NCI-H2029 treated with DMSO at 0.1 percent for 48 hours (cell line): ENCODE measurements at regions not wholly inside any gene's neighbourhood (a gene's known extent, or its start where the extent isn't known, plus 50 kb on each side); places are given as distances from the start of the nearest gene placed in this dataset.
A peak's percentile ranks its signal among the peaks of the same experiment; 100 is the strongest.

Experiments
- DNase-seq: peaks from one replicate; lab custom pipeline; 2025; lab: John Stamatoyannopoulos, UW

DNA sequence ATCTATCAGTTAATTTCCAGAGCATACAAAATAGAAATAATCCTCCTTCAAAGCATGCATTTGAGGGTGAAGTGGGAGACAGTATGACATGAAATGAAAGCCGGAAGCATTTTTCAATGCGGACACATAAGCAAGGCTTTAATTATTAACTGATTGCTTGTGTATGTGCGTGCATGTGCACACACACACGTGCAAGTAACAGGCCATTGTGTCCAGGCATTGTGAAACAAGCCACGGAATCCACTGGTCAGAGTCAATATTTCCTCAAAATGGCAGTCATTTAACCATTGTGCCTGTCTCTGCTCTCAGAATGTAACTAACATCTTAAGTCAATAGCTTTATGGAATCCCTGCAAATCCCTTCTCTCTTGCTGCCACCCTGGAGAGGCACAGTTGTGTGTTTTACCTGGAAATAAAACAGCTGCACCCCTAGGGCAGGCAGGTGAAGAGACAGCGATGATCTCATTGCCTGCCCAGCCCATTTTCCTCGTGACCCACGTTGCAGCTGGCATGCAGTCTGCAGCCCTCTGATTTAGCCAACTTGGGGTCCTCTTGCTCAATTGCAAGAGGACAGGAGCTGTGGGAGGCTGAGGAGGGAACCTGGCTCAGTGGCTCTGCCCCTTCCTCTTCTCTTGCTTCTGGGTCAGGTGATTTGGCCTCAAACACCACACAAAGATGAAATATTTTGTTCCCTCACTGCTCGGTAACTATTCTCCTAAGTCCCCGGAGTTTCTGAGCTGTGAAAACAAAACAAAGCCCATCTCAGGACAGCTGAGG, 500.9 kb upstream of the ZMIZ1 start:
- no peak for DNase-seq

DNA sequence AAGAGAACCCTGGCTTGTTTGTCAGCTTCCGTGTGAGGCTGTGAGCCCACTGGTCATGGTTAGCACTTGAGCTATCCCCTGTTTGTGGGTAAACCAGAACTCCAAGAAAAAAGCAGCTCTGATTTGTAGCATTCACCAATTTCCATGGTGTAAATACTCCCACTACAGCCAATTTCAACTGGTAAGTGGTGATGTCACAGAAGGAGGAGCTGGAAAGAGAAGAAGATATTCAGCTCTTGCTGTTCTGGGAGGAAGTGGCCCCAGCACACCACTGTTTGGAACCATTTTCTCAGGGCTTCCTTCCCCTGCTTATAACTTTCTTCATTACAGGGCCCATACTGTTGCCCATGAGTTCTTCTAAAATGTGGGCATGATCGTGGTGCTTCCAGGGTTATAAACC, 500.1 kb upstream of the ZMIZ1 start:
- no peak for DNase-seq

DNA sequence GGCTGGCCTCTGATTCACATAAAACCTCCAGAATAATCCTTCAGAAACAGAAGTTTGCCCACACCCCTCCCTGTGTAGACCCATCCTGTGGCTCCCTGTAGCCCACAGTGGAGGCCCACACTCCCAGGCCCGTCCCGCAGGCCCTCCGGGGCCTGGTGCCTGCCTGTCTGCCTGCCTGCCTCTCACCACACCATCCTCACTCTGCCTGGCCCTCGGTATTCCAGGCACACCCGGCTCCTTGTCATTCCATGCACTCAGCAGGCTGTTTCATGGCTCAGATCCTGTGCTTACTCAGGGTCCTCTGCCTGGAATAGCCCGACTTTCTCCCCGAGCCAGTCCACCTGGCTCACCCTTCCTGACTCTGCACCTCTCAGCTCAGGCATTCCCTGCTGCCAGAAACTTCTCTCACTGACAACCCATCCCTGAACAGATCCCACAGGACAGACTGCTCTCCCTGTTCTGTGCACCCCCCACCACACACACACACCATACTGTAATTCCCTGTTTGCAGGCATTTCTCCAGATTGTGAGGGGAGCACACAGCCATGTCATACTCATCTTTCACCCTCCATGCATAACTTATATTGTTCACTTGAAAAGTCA, 498.0 kb upstream of the ZMIZ1 start:
- DNase-seq, result no peak

DNA sequence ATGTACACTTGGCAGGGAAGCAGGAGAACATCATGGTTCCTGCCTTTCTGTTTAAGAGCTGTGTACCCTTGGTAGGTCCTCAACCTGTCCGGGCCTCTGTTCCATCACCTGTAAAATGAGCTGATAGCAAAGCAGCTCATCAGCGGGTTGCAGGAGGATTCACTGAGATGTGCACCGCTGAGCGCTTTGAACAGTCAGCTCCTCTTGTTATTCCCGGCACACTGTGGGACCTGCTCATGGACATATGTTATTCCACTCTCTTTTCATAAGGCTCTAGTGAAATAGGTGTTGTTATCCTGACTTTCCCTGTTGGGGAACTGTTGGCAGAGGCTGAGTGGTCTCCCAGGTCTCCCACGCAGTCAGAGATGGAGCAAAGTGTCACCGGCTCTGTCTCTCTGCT, 497.5 kb upstream of the ZMIZ1 start:
- DNase-seq, result no peak

DNA sequence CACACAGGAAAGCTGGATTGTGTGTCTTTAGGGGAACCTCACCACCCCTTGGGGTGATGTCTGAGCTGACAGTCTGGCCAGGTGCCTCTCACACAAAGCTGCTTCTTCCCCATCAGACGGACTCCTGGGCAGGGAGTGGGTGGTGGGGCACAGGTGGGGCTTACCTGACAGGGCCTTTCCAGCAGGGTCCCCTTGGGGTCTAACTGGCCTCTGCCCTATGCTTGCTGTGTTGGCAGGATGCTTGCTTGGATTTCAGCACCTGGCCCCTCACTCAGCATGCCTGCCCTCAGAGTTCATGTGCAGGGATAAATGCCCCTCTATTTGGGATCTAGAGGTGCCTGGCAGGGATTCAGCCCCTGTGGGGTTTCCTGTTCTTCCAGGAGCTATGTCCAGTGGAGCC, 496.9 kb upstream of the ZMIZ1 start:
- no peak for DNase-seq

DNA sequence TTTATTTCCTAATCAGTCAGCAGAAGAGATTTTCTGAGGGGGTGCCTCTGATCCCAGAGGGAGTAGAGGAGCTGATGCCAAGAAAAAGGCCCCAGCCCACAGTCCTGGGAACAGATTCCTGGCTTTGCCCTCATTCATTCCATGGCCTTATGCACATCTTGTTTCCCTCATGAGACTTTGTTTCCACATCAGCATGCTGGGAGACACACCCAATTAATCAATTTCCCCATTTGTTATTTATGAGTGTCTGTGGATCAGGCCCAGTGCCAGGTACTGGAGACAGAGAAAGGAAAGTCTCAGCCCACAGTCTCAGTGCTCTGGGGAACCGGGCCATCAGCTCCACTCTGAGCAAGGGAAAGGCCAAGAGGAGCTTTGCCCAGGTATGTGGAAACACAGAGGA, 496.2 kb upstream of the ZMIZ1 start:
- DNase-seq, result no peak

DNA sequence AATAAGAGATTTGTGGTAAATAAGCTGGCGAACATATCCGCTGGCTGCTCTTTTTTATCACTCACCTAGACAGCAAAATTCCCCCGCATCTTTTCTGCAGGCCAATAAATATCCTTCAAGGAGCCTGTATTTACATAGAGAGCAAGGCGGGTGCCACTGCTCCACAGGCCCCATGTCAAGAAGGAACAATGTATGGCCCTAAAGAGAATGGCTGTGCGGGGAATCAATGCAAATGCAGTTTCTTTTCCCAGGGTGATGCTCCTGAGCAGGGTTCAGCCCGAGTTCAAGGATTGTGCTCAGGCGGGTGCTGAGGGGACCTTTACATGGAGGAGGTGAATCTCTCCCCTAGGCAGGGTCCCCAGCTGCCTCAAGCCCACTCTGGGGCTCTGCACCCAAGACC, 494.2 kb upstream of the ZMIZ1 start:
- no peak for DNase-seq

DNA sequence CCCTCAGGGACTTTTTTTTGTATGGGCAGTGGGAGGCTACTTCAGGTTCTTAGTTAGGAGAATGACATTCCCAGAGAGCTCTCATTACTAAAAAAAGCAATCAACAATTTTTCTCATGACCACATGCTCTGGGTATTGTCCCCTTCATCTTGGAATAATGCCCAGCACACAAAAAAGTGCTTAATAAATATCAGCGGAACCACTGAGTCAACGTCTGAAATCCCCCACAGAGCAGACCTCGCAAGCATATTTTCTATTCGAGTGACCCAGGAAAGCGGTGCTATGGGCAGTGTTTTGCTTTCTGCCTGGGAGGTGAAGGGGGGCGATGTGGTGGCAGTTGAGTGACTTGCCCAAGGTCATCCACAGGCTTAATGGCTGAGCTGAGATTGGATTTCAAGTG, 493.4 kb upstream of the ZMIZ1 start:
- no peak for DNase-seq

DNA sequence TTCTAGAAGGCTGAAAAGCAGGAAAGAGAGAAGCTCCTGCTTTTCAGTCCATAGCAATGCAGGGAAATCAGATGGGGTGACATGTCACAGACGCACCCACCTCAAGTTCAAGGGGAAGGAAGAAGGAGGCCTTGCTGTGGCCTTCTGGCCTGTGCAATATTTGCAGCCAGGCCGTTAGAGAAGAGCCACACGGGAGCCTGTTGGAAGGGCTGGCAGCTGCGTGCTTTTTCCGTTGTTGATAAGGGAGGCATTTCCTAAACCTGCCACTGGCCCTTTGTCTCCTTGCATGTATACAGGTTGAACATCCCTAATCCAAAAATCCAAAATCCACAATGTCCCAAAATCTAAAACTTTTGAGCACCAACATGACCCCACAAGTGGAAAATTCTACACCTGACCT, 492.5 kb upstream of the ZMIZ1 start:
- no peak for DNase-seq

DNA sequence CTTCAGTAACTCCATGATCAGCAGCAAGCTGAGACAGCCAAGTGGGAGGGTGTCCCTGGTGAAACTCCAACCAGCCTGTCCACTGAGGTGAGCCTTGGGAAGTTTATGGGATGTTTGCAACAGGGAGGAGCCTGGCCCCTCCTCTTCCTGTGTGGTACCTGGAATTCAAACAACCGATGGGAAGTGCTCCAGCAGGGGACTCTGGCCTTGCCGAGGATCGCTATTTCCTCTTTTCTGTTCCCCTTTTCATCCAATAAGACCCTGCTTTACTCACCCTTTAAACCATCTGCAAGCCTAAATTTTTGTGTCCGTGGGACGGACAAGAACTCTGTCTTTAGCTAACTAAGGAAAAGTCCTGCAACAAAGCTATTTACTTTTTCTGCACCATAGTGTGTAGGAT, 491.1 kb upstream of the ZMIZ1 start:
- DNase-seq, result no peak

DNA sequence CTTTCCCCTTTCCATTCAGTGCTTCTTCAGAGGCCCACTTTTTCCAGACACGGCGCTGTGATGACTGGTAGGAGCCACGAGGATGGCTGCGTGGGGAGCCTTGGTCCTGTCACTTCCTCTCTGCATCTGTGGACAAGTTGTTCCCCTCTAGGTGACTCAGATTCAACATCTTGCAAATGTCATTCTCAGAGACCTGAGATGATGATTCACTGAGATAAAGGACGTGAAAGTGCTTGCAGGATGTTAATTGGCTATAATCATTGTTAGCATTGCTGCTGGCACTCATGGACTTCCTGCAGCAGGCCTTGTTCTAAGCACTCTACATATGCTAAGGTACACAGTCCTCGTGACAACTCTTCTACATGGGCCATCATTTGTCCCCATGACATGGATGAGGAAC, 489.8 kb upstream of the ZMIZ1 start:
- DNase-seq, result peak; percentile 36

DNA sequence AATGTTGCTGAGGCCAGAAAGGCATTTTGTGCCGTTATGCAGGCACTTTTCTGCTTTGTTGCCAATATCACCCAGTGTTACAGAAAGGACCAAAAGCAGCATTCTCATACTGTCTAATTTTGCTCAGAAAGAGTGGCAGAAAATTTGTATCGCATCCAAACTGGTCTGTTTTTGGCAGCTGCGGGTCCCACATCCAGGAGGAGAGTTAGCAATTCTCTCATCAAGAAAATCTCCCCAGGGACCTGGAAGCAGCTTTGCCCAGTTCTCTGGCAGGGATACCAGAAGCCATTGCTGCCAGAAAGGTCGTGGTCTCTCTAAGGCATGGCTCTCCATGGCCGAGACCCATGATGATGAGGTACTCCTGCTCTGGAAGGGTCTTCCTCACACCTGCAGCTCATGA, 489.2 kb upstream of the ZMIZ1 start:
- DNase-seq, result no peak

DNA sequence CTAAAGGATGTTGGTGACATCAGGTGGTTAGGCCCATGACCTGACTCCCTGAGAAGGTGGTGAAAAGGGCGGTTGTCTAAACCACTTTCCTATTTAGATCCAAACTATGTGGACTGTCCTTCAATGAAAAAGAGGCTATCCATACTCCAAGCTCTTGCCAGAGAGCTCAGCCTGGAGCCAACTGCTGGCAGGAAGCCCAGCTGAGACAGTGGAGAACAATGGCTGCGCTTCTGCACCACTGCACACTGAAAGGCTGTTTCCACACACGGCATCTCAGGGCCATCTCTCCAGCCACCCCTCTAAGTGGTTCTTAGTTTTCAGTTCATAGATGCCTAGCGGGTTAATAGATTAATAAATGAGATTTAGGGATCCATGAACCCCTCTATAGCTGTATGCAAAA, 488.8 kb upstream of the ZMIZ1 start:
- DNase-seq, result peak; percentile 67

DNA sequence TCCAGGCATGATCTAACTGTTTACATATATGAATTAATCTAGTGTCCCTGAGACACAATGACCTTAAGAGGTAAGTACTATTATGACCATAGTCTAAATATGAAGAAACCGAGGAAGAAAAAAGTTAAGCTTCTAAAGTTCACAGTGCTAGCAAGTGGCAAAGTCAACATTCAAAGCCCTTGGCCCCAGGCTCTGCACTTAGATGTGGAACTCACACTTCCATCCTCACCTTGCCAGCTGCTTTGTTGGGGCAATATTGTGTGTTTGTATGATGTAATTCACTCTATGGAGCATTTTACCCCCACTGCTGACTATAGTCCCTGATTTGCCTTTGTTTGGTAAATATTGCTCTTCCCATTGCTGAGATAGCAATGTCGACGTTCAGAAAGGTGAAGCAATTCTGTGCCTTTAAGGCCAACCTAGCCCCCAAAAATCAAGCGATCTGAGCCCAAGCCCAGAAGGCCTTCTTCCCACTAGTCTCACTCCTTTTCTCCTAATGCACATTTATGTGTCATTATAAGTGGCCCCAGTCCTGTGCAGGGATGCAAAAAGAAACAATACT, 487.6 kb upstream of the ZMIZ1 start:
- no peak for DNase-seq

DNA sequence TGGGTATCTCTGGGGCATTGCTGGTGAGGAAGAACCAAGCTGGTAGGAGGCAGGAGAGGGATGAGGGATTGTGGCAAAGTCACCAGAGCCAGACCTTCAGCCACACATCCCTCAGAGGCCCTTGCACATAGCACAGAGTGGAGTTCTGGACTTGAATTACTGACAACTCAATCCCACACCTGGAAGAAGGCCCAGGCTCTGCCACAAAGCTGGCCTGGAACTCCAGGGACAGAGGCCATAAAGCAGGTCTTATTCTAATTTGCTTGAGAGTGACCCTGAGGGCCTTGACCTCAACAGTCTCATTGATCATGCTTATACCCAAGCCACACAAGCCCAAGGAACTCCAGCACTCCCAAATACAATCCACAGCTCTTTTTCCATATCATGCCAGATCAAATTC, 486.2 kb upstream of the ZMIZ1 start:
- no peak for DNase-seq

DNA sequence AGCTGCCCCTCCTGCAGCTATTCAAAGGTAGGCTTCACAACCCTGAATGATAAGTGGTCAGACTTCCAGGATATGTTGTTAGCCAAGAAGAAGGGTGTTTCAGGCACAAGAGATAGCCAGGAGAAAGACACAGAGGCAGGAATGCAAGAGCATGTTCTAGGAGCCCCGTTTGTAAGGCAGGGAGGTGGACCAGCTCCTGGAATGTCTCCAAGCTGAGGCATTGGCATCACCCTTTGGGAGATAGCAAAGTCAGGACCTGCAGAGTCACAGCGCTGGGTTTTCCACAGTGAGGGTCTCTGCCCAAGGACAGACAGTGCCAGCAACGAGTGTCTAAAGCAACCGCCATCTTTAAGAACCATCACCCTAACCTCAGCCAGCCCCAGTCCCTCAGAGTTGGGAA, 484.5 kb upstream of the ZMIZ1 start:
- no peak for DNase-seq

DNA sequence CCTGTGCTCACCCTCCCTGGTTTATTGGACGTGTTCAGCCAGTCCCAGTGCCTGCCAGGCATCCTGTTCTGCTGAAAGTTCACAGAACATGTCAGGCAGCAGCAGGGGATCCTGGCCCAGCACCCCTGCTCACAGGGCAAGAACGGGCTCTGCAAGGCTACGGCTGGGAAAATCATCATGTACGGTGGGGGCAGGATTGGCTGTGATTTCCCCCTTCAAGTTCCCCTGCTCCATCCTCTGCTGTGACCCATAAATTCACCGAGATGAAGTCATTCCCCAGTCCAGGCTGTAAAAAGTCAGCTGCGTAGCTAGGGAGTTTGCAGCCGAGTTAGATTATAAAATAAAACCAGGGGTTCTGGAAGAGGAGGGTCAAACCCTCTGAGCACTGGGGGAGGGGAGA, 484.1 kb upstream of the ZMIZ1 start:
- no peak for DNase-seq

DNA sequence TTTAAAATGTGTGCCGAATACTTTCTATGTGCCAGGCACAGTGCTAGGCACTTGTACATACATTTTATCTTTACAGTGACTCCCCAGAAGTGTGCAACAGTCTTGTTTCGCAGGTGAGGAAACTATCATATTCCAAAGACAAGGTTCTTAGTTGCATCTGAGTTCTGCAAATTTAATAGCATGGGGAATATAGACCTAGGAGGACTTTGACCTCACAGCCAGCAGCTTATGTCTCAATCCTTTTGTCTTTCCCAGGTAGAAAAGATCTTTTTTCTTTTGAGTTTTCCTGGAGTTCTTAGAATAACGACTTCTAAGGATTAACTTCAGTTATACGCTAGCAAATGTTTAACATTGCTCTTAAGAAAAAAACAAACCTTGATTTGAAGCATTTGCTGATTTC, 482.8 kb upstream of the ZMIZ1 start:
- no peak for DNase-seq

DNA sequence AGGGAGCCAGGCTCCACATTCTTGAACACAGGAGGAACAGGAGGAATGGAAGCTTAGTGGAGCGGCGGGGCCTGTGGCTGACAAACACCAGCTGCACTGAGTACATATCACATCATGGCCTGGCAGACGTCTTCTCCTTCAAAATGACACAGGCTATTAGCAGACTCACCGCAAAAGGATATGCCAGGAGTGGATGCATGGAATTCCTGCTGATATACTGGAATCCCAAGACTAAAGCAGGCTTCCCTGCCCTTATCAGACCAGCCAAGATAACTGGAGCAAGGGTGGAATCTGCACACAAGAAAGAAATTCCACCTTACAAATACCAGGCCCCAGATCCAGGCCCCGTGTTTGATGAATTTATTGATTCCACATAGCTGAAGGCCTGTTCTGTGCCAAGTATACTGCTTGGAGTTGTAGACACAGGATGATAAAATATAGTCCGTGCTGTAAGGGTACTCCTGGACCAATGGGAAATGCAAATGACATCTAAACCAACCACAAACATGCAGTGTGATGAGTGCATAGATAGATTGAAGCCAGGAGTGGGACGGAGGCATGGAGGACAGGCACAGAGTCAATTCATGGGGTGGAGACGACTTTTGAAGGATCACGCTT, 480.5 kb upstream of the ZMIZ1 start:
- DNase-seq, result no peak

DNA sequence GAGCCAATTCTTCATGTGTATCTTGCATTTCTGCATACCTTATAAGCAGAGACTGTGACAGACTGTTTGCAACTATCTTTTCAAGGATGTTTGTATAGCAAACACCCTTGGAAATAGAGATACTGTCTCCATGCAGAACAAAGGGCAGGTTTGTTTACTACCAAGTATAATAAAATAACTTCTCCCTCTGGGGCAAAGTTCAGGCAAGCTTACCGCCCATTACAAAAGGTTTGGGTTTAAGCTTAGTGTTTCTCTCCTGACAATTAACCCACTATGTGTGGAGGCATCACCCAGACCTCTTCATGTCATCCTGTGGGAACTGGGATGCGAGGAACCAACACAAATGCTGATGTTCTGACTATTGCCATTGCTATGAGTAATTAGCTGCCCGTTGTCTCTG, 479.1 kb upstream of the ZMIZ1 start:
- DNase-seq, result no peak

DNA sequence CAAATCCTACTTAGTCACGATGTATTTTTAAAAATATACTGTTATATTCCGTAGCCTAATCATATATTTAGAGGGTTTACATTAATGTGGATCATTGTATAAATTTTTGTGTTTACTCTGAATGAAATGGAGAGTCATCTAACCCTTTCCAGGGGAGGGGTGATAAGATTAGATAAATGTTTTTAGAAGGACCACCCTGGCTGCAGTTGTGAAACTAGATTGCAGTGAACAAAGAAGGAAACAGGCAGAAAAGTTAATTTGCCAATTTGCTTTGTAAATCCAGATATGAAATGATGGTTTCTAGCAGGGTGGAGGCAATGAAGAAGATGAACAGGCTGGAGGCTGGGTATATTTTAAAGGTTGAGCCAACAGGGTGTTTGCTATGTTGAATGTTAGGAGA, 477.7 kb upstream of the ZMIZ1 start:
- no peak for DNase-seq

DNA sequence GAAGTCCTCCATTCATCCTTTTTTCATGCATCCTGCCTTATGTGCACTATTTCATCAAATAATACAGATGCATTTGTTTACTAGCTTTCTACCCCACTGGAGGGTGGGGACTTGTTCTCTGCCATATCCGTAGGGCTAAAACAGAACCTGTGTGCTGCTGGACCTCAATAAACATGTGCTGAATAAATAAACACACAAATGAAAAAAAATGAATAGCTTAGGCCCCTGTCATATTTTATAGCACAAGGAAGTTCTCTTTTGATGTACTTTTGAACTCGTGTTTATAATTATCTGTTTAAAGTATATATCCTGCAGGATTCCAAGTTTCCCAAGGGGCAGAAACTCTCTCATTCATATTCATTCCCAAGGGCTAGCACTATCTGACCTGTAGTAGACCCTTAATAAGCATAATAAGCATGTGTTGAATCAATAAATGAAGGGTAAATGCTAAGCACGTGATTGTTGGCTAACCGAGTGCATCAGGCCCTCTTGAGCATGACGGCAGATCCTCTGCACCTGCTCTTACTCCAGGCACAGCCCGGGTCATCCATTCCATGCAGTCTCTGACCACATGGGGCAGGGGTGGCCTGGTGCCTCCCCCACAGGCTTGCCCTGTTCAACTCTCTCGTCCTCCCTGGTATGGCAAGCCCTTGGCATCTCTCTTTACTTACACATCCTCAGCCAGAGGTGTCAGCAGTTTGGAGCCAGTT, 474.1 kb upstream of the ZMIZ1 start:
- no peak for DNase-seq

DNA sequence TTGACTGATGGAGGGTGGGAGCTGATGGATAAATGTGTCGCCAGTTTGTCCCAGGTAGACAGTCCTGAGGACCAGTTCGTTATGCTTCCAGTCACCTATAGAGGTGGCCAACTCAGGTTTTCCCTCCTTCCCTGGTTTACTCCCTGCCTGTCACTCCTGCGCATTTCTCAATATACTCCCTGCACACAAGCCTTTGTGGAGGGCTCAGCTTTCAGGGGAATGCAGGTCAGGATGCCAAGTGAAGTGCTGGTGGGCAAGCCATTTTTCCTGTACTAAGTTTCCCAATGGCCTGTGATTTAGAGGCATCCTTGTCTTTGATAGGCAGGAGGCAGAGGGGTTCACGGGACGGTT, 473.5 kb upstream of the ZMIZ1 start:
- DNase-seq, result no peak
